Activated CD8-positive, alpha-beta memory T cell treated with anti-CD3 and anti-CD28 coated beads, Interleukin-2, amount 10 ng/mL, durations not matched to agents 7 days and 5 days (primary cell): ENCODE measurements at regions not wholly inside any gene's neighbourhood (a gene's known extent, or its start where the extent isn't known, plus 50 kb on each side); places are given as distances from the start of the nearest gene placed in this dataset.
"Not testable (repeated sequence)": the region's sequence is repeated elsewhere in the genome, so short reads cannot be mapped to it uniquely, and the experiment has no call there.

Source experiments
- ATAC-seq: fragments of 150-1000 bp; cut with Tn5 transposase; one replicate; pipeline ENCODE4 v1.10.0; 2021; ENCODE audit warnings: moderate library complexity
- CTCF ChIA-PET: fragments of 350-600 bp; sonication (Branson Sonifier 250); formaldehyde crosslinking; loops from one replicate; lab custom pipeline; 2021; ENCODE audit warnings: antibody characterized with exemption; lab: Charles Lee
- DNase-seq: peaks from one replicate; pipeline ENCODE4 v3.0.0-alpha.2; 2020
- H3K27ac Mint-ChIP-seq: one replicate; pipeline ENCODE4 v1.8.0; 2021; ENCODE audit warnings: mild to moderate bottlenecking, mixed read lengths
- H3K27me3 Mint-ChIP-seq: one replicate; pipeline ENCODE4 v1.8.0; 2021; ENCODE audit warnings: mixed read lengths
- H3K36me3 Mint-ChIP-seq: one replicate; pipeline ENCODE4 v1.8.0; 2021; ENCODE audit warnings: mild to moderate bottlenecking, mixed read lengths
- H3K4me1 Mint-ChIP-seq: one replicate; pipeline ENCODE4 v1.8.0; 2021; ENCODE audit warnings: mixed read lengths
- H3K4me3 Mint-ChIP-seq: one replicate; pipeline ENCODE4 v1.8.0; 2021; ENCODE audit warnings: mild to moderate bottlenecking, moderate library complexity, mixed read lengths
- H3K9me3 Mint-ChIP-seq: one replicate; pipeline ENCODE4 v1.8.0; 2022; ENCODE audit warnings: low read depth, mixed read lengths

- H3K4me3 Mint-ChIP-seq = no peak overlapping the region
- no peaks in the 10 kb centered on the region for H3K27me3 Mint-ChIP-seq
- peaks cover 3% of the 10 kb centered on the region for H3K9me3 Mint-ChIP-seq
- no peak for ATAC-seq
- no peak for DNase-seq
- no peaks in the 10 kb centered on the region for H3K36me3 Mint-ChIP-seq
- no peaks in the 10 kb centered on the region for H3K4me1 Mint-ChIP-seq
- CTCF ChIA-PET = no interaction called here
- H3K27ac Mint-ChIP-seq = no peak overlapping the region
Observed at GRCh38 chr5:166767858-166768257, 1523.6 kb upstream of the WWC1 start.

- ATAC-seq = no peak
- CTCF ChIA-PET = no interaction called here
- no peak overlapping the region for H3K27ac Mint-ChIP-seq
- H3K9me3 Mint-ChIP-seq = peaks cover 3% of the 10 kb centered on the region
- no peak overlapping the region for H3K4me3 Mint-ChIP-seq
- no peaks in the 10 kb centered on the region for H3K36me3 Mint-ChIP-seq
- H3K4me1 Mint-ChIP-seq = no peaks in the 10 kb centered on the region
- no peaks in the 10 kb centered on the region for H3K27me3 Mint-ChIP-seq
- no peak for DNase-seq
Observed at GRCh38 chr5:166768536-166768935, 1522.9 kb upstream of the WWC1 start.

GRCh38 chr5:166772770-166773169, 1518.7 kb upstream of the WWC1 start:
- Mint-ChIP-seq H3K27ac (no peak overlapping the region), H3K4me3 (no peak overlapping the region), H3K36me3 (no peaks in the 10 kb centered on the region), H3K4me1 (no peaks in the 10 kb centered on the region), H3K9me3 (peaks cover 3% of the 10 kb centered on the region), H3K27me3 (no peaks in the 10 kb centered on the region)
- DNase-seq (no peak), ATAC-seq (no peak)
- CTCF ChIA-PET = no interaction called here

GRCh38 chr5:166781737-166782136, 1509.7 kb upstream of the WWC1 start:
- Mint-ChIP-seq H3K9me3 (peaks cover 2% of the 10 kb centered on the region), H3K4me1 (no peaks in the 10 kb centered on the region), H3K27ac (no peak overlapping the region), H3K36me3 (no peaks in the 10 kb centered on the region), H3K27me3 (no peaks in the 10 kb centered on the region), H3K4me3 (no peak overlapping the region)
- ATAC-seq (no peak), DNase-seq (no peak)
- CTCF ChIA-PET = no interaction called here

- ATAC-seq (no peak), DNase-seq (no peak)
- Mint-ChIP-seq H3K4me1 (no peaks in the 10 kb centered on the region), H3K36me3 (no peaks in the 10 kb centered on the region), H3K27ac (no peak overlapping the region), H3K9me3 (peaks cover 7% of the 10 kb centered on the region), H3K4me3 (no peak overlapping the region), H3K27me3 (no peaks in the 10 kb centered on the region)
- CTCF ChIA-PET = no interaction called here
Observed at GRCh38 chr5:166784545-166785078, 1506.8 kb upstream of the WWC1 start.

- Mint-ChIP-seq H3K27ac (no peak overlapping the region), H3K4me1 (no peaks in the 10 kb centered on the region), H3K27me3 (no peaks in the 10 kb centered on the region), H3K4me3 (no peak overlapping the region), H3K36me3 (no peaks in the 10 kb centered on the region), H3K9me3 (peaks cover 9% of the 10 kb centered on the region)
- ATAC-seq (no peak), DNase-seq (no peak)
- CTCF ChIA-PET = no interaction called here
Observed at GRCh38 chr5:166786178-166786577, 1505.3 kb upstream of the WWC1 start.

- Mint-ChIP-seq H3K27me3 (no peaks in the 10 kb centered on the region), H3K4me3 (no peak overlapping the region), H3K4me1 (no peaks in the 10 kb centered on the region), H3K9me3 (peaks cover 9% of the 10 kb centered on the region), H3K27ac (no peak overlapping the region), H3K36me3 (no peaks in the 10 kb centered on the region)
- ATAC-seq (no peak), DNase-seq (no peak)
- CTCF ChIA-PET = interaction anchor here (1.3 kb wide), 1 partner anchor 10 kb away, joined by 3 read pairs; no protein-coding TSS in a partner anchor
Observed at GRCh38 chr5:166786889-166787288, 1504.6 kb upstream of the WWC1 start.

GRCh38 chr5:166788050-166788449, 1503.4 kb upstream of the WWC1 start:
- H3K9me3 Mint-ChIP-seq = peaks cover 9% of the 10 kb centered on the region
- H3K4me1 Mint-ChIP-seq = no peaks in the 10 kb centered on the region
- ATAC-seq (no peak), DNase-seq (no peak)
- no peaks in the 10 kb centered on the region for H3K27me3 Mint-ChIP-seq
- no peak overlapping the region for H3K27ac Mint-ChIP-seq
- CTCF ChIA-PET = interaction anchor here (1.3 kb wide), 1 partner anchor 9 kb away, joined by 3 read pairs; no protein-coding TSS in a partner anchor
- H3K36me3 Mint-ChIP-seq = no peaks in the 10 kb centered on the region
- no peak overlapping the region for H3K4me3 Mint-ChIP-seq

- Mint-ChIP-seq H3K4me1 (no peaks in the 10 kb centered on the region), H3K27ac (no peak overlapping the region), H3K9me3 (peaks cover 4% of the 10 kb centered on the region), H3K36me3 (no peaks in the 10 kb centered on the region), H3K4me3 (no peak overlapping the region), H3K27me3 (no peaks in the 10 kb centered on the region)
- CTCF ChIA-PET = no interaction called here
- ATAC-seq = no peak
- no peak for DNase-seq
Observed at GRCh38 chr5:166795756-166796155, 1495.7 kb upstream of the WWC1 start.

GRCh38 chr5:166803058-166803457, 1488.4 kb upstream of the WWC1 start:
- Mint-ChIP-seq H3K9me3 (peaks cover 24% of the 10 kb centered on the region), H3K27ac (no peak overlapping the region), H3K36me3 (no peaks in the 10 kb centered on the region), H3K4me1 (no peaks in the 10 kb centered on the region), H3K27me3 (no peaks in the 10 kb centered on the region), H3K4me3 (no peak overlapping the region)
- CTCF ChIA-PET = no interaction called here
- ATAC-seq = no peak
- DNase-seq = no peak

- not testable (repeated sequence) for H3K4me3 Mint-ChIP-seq, H3K27ac Mint-ChIP-seq, H3K27me3 Mint-ChIP-seq, ATAC-seq, H3K36me3 Mint-ChIP-seq, DNase-seq, H3K4me1 Mint-ChIP-seq
- H3K9me3 Mint-ChIP-seq = peaks cover 20% of the 10 kb centered on the region
- CTCF ChIA-PET = interaction anchor here (1.0 kb wide), 1 partner anchor 354 kb away, joined by 4 read pairs; no protein-coding TSS in a partner anchor
Observed at GRCh38 chr5:166804223-166804622, 1487.2 kb upstream of the WWC1 start.

- peaks cover 23% of the 10 kb centered on the region for H3K9me3 Mint-ChIP-seq
- H3K4me1 Mint-ChIP-seq, DNase-seq, H3K4me3 Mint-ChIP-seq, H3K27ac Mint-ChIP-seq, H3K27me3 Mint-ChIP-seq, ATAC-seq, H3K36me3 Mint-ChIP-seq: not testable (repeated sequence)
- CTCF ChIA-PET = interaction anchor here (1.0 kb wide), 1 partner anchor 354 kb away, joined by 4 read pairs; no protein-coding TSS in a partner anchor
Observed at GRCh38 chr5:166804693-166805092, 1486.8 kb upstream of the WWC1 start.

GRCh38 chr5:166810093-166810658, 1481.3 kb upstream of the WWC1 start:
- H3K27ac Mint-ChIP-seq, H3K27me3 Mint-ChIP-seq, DNase-seq, H3K36me3 Mint-ChIP-seq, ATAC-seq, H3K4me1 Mint-ChIP-seq, CTCF ChIA-PET, H3K4me3 Mint-ChIP-seq: not testable (repeated sequence)
- peaks cover 23% of the 10 kb centered on the region for H3K9me3 Mint-ChIP-seq

GRCh38 chr5:166810721-166811120, 1480.7 kb upstream of the WWC1 start:
- H3K4me1 Mint-ChIP-seq = no peaks in the 10 kb centered on the region
- H3K27ac Mint-ChIP-seq = no peak overlapping the region
- no peaks in the 10 kb centered on the region for H3K36me3 Mint-ChIP-seq
- CTCF ChIA-PET = no interaction called here
- peaks cover 18% of the 10 kb centered on the region for H3K9me3 Mint-ChIP-seq
- DNase-seq (no peak), ATAC-seq (no peak)
- H3K4me3 Mint-ChIP-seq = no peak overlapping the region
- H3K27me3 Mint-ChIP-seq = no peaks in the 10 kb centered on the region
